Endothelial cell of umbilical vein (primary cell): ENCODE measurements at regions not wholly inside any gene's neighbourhood (a gene's known extent, or its start where the extent isn't known, plus 50 kb on each side); places are given as distances from the start of the nearest gene placed in this dataset.

Source experiments
- BruUV-seq: library from RNA; stranded (reverse); fragments of 400-500 nt; replicated peaks from 2 replicates; lab custom pipeline; 2021; lab: Mats Ljungman, UMichigan
- CTCF ChIA-PET: fragments of 300-600, 350-600 bp; sonication (Branson Sonifier 250); formaldehyde crosslinking; loops from one replicate; lab custom pipeline; 2021; ENCODE audit warnings: antibody characterized with exemption, inconsistent platforms; lab: Charles Lee
- POLR2A ChIA-PET: fragments of 300-600, 350-600 bp; sonication (Branson Sonifier 250); formaldehyde crosslinking; loops from one replicate; lab custom pipeline; 2021; ENCODE audit warnings: antibody characterized with exemption, inconsistent platforms; lab: Charles Lee
- DNase-seq: peaks from one replicate; pipeline ENCODE4 v3.0.0-alpha.2; 2011; ENCODE audit warnings: low read depth, low spot score
- FAIRE-seq: peaks from 2 replicates; lab custom pipeline; 2011; peaks lifted over from hg19 to GRCh38; lab: Jason Lieb, UNC
- H2AFZ ChIP-seq: 2 replicates; pipeline ENCODE4 v1.6.0; 2012; ENCODE audit warnings: low read depth, low read length, control low read depth, inconsistent platforms
- H3K27ac ChIP-seq: 2 replicates; pipeline ENCODE4 v1.5.1; 2011; ENCODE audit warnings: low read depth, mild to moderate bottlenecking, control low read depth, low read length, moderate library complexity; ENCODE audit not compliant: insufficient read depth
- H3K27me3 ChIP-seq, 2 experiments: 2 replicates each; pipeline versions ENCODE4 v1.6.0 to v1.6.1; 2011; ENCODE audit warnings: low read length in 2 of 2, mixed read lengths in 1 of 2; ENCODE audit not compliant: control insufficient read depth in 2 of 2, insufficient read depth in 2 of 2
- H3K36me3 ChIP-seq, 2 experiments: 2 replicates in 1 of 2; 3 replicates in 1 of 2; pipeline ENCODE4 v1.5.1; 2011; ENCODE audit warnings: low read length in 2 of 2, mild to moderate bottlenecking in 1 of 2, moderate library complexity in 1 of 2; ENCODE audit not compliant: control insufficient read depth in 2 of 2, insufficient read depth in 2 of 2; ENCODE audit errors: extremely low read depth in 1 of 2
- H3K4me1 ChIP-seq: 3 replicates; pipeline ENCODE4 v1.5.1; 2011; ENCODE audit warnings: mild to moderate bottlenecking, low read length; ENCODE audit not compliant: control insufficient read depth, insufficient read depth; ENCODE audit errors: extremely low read depth
- H3K4me2 ChIP-seq: 2 replicates; pipeline ENCODE4 v1.6.1; 2011; ENCODE audit warnings: low read length, control low read depth, mixed read lengths; ENCODE audit not compliant: insufficient read depth
- H3K4me3 ChIP-seq, 3 experiments: fragments of 200-600 bp in 1 of 3; sonication (generic), shearing (Covaris generic) in 1 of 3; replicated peaks in 1 of 3; 2 replicates each; pipeline ENCODE4 v1.5.1; 2011 to 2016; ENCODE audit warnings: control low read depth in 3 of 3, low read length in 3 of 3, mild to moderate bottlenecking in 2 of 3, inconsistent platforms in 1 of 3, low read depth in 1 of 3, moderate library complexity in 1 of 3; ENCODE audit not compliant: insufficient read depth in 1 of 3
- H3K79me2 ChIP-seq: 2 replicates; pipeline ENCODE4 v1.6.0; 2012; ENCODE audit warnings: low read length, inconsistent platforms; ENCODE audit not compliant: control insufficient read depth, insufficient read depth
- H3K9ac ChIP-seq: replicated peaks from 2 replicates; pipeline ENCODE3; 2011; ENCODE audit warnings: low read length, control low read depth; ENCODE audit not compliant: insufficient read depth; ENCODE audit errors: extremely low read depth
- H3K9me1 ChIP-seq: replicated peaks from 3 replicates; pipeline ENCODE4 v1.6.0; 2011; ENCODE audit warnings: mild to moderate bottlenecking, low read length; ENCODE audit not compliant: control insufficient read depth, insufficient read depth; ENCODE audit errors: extremely low read depth
- H3K9me3 ChIP-seq: replicated peaks from 2 replicates; pipeline ENCODE4 v1.5.1; 2012; ENCODE audit warnings: low read length, inconsistent platforms; ENCODE audit not compliant: control insufficient read depth, insufficient read depth
- H4K20me1 ChIP-seq: replicated peaks from 2 replicates; pipeline ENCODE3; 2011; ENCODE audit warnings: mild to moderate bottlenecking, low read length; ENCODE audit not compliant: control insufficient read depth, insufficient read depth; ENCODE audit errors: extremely low read depth
- CTCF ChIP-seq, 2 donors: IDR thresholded peaks; 1 replicate in 1 of 2; 2 replicates in 1 of 2; pipeline ENCODE4 v1.5.1; 2011; ENCODE audit warnings: low read length in 2 of 2, mild to moderate bottlenecking in 2 of 2, moderate library complexity in 2 of 2, control low read depth in 1 of 2, inconsistent platforms in 1 of 2, low read depth in 1 of 2; ENCODE audit not compliant: insufficient read depth in 1 of 2; ENCODE audit errors: extremely low read depth in 1 of 2
- EZH2 ChIP-seq: IDR thresholded peaks from 2 replicates; pipeline ENCODE4 v1.6.1; 2012; ENCODE audit warnings: borderline replicate concordance, low read depth, mild to moderate bottlenecking, moderate library complexity, low read length, inconsistent platforms; ENCODE audit not compliant: severe bottlenecking
- FOS ChIP-seq: IDR thresholded peaks from 2 replicates; pipeline ENCODE4 v1.6.1; 2011; ENCODE audit warnings: mild to moderate bottlenecking, low read length, moderate library complexity, borderline replicate concordance; ENCODE audit not compliant: insufficient read depth
- GATA2 ChIP-seq: IDR thresholded peaks from 2 replicates; pipeline ENCODE4 v1.7.0; 2011; ENCODE audit warnings: low read depth, mild to moderate bottlenecking, moderate library complexity, mixed read lengths, low read length; ENCODE audit not compliant: insufficient read length, insufficient read depth
- JUN ChIP-seq: IDR thresholded peaks from 2 replicates; pipeline ENCODE4 v1.6.1; 2011; ENCODE audit warnings: borderline replicate concordance, low read depth; ENCODE audit not compliant: insufficient read length, insufficient read depth
- MAX ChIP-seq: IDR thresholded peaks from 2 replicates; pipeline ENCODE4 v1.6.1; 2011; ENCODE audit not compliant: insufficient read depth, insufficient read length
- MYC ChIP-seq: IDR thresholded peaks from one replicate; pipeline ENCODE4 v1.6.1; 2011; ENCODE audit warnings: mild to moderate bottlenecking, low read depth, low read length
- POLR2A ChIP-seq: IDR thresholded peaks from 2 replicates; pipeline ENCODE4 v1.6.1; 2012; ENCODE audit warnings: low read depth, mild to moderate bottlenecking, control low read depth, low read length
- POLR2AphosphoS5 ChIP-seq: IDR thresholded peaks from 2 replicates; pipeline ENCODE4 v1.6.1; 2012; ENCODE audit warnings: low read depth, mild to moderate bottlenecking, control low read depth, low read length, moderate library complexity; ENCODE audit not compliant: insufficient read depth
- dilution Hi-C: fragments of 300-500 bp; cut with MboI; formaldehyde crosslinking; loops from one replicate; pipeline ENCODE4 v1.15.0; 2019; ENCODE audit warnings: low sequenced_read_pairs; ENCODE audit not compliant: extremely low pct_ligation_motif_present
- intact Hi-C: fragments of 100-400 bp; cut with micrococcal nuclease; formaldehyde crosslinking; loops from one replicate; pipeline ENCODE4 v1.10.0; 2022

- intact Hi-C loops (no loop called here), dilution Hi-C loops (no loop called here)
- no peaks in the 10 kb centered on the region for H3K79me2 ChIP-seq
- H4K20me1 ChIP-seq, result no peaks in the 10 kb centered on the region
- H3K9ac ChIP-seq, result no peak overlapping the region
- FAIRE-seq (no peak), DNase-seq (no peak)
- BruUV-seq, result no TSS peak
- H2AFZ ChIP-seq, result no peak overlapping the region
- H3K36me3 ChIP-seq, result no peaks in the 10 kb centered on the region
- POLR2A ChIA-PET, result no interaction called here
- H3K9me3 ChIP-seq, result no peaks in the 10 kb centered on the region
- CTCF ChIA-PET, result no interaction called here
- peaks cover 5% of the 10 kb centered on the region for H3K4me1 ChIP-seq
- H3K4me2 ChIP-seq, result no peak overlapping the region
- H3K27ac ChIP-seq, result no peak overlapping the region
- no peaks in the 10 kb centered on the region for H3K27me3 ChIP-seq
- no peak for TF ChIP-seq FOS
- TF ChIP-seq JUN, result no peak
- TF ChIP-seq GATA2, result no peak
- no peak for TF ChIP-seq CTCF (IDR thresholded peaks at IDR 0.05; ENCODE audit: extremely low read depth in 1 of 2, insufficient read depth in 1 of 2, low read depth in 1 of 2, low read length in 2 of 2)
- no peak for TF ChIP-seq POLR2AphosphoS5
- TF ChIP-seq MYC, result no peak
- no peak for TF ChIP-seq MAX
- no peak for TF ChIP-seq EZH2
- no peak for TF ChIP-seq POLR2A
- no peaks in the 10 kb centered on the region for H3K9me1 ChIP-seq
- no peak overlapping the region for H3K4me3 ChIP-seq
Measured at GRCh38 chr2:172334988-172335387, 92.4 kb upstream of the ITGA6 start.
